ENCODE measurements at regions not wholly inside any gene's neighbourhood (a gene's known extent, or its start where the extent isn't known, plus 50 kb on each side); places are given as distances from the start of the nearest gene placed in this dataset.

- no peak for TF ChIP-seq SCMH1 (CRISPR knock-in tag; IDR thresholded peaks at IDR 0.05; ENCODE audit: borderline replicate concordance)
- no peak for TF ChIP-seq ZSCAN5A (CRISPR knock-in tag; IDR thresholded peaks at IDR 0.05; ENCODE audit: borderline replicate concordance)
- no peak for TF ChIP-seq NFKB2 (CRISPR knock-in tag; IDR thresholded peaks at IDR 0.05; ENCODE audit: borderline replicate concordance)
- TF ChIP-seq HMGXB3 (CRISPR knock-in tag; IDR thresholded peaks at IDR 0.05; ENCODE audit: borderline replicate concordance), result no peak
- TF ChIP-seq MNT (IDR thresholded peaks at IDR 0.05), result no peak
- no peak for TF ChIP-seq KDM5A (IDR thresholded peaks at IDR 0.05; ENCODE audit: borderline replicate concordance, low read length)
- no peak for TF ChIP-seq SMARCE1 (IDR thresholded peaks at IDR 0.05; ENCODE audit: borderline replicate concordance)
- no peak for TF ChIP-seq SIX4 (CRISPR knock-in tag; IDR thresholded peaks at IDR 0.05)
- no peak for TF ChIP-seq ZBTB38 (CRISPR knock-in tag; IDR thresholded peaks at IDR 0.05)
- no peak for TF ChIP-seq RAD21 (CRISPR knock-in tag; IDR thresholded peaks at IDR 0.05)
- TF ChIP-seq CSRNP2 (CRISPR knock-in tag; conservative IDR thresholded peaks at IDR 0.05; ENCODE audit: low read depth), result no peak
- TF ChIP-seq ZMYM4 (CRISPR knock-in tag; IDR thresholded peaks at IDR 0.05), result no peak; the same call in 1 of the 2 replicates
- TF ChIP-seq ARID3A (IDR thresholded peaks at IDR 0.05; ENCODE audit: low read depth, low read length), result peak; percentile 96
- no peak for TF ChIP-seq ZNF274 (CRISPR knock-in tag; IDR thresholded peaks at IDR 0.05)
- TF ChIP-seq CENPT (CRISPR knock-in tag; IDR thresholded peaks at IDR 0.05; ENCODE audit: low read depth), result no peak
- no peak for TF ChIP-seq SRSF4 (IDR thresholded peaks at IDR 0.05; ENCODE audit: low read depth, low read length, poor library complexity, severe bottlenecking)
Measured at GRCh38 chr2:226168496-226169160, 631.0 kb downstream of the IRS1 start (continued).
